ENCODE measurements at regions not wholly inside any gene's neighbourhood (a gene's known extent, or its start where the extent isn't known, plus 50 kb on each side); places are given as distances from the start of the nearest gene placed in this dataset.
"Not testable (repeated sequence)": the region's sequence is repeated elsewhere in the genome, so short reads cannot be mapped to it uniquely, and the experiment has no call there.

DNA sequence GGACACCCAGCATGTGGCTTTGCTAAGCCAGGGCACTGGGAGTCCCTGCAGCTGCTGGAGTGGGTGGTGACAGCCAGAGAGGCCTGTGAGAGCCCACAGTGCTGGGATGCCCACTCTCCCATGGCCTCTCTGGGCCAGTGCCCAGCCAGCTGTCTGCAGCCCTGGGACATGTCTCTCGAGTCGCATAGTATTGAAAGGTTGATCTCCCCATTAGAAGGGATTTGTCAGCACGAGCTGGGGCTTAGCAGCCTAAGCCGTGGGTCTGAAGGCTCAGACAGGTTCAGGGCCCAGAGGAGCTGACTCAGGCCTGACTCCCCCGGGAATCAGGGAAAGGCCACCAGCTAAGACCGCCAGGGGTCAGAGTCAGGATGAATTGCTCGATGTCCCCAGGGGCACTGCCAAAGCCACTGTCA lies 53.5 kb downstream of the FOXD2 start:
- in situ Hi-C loops (cut with MboI; ENCODE audit: low sequenced_read_pairs) = no loop called here

DNA sequence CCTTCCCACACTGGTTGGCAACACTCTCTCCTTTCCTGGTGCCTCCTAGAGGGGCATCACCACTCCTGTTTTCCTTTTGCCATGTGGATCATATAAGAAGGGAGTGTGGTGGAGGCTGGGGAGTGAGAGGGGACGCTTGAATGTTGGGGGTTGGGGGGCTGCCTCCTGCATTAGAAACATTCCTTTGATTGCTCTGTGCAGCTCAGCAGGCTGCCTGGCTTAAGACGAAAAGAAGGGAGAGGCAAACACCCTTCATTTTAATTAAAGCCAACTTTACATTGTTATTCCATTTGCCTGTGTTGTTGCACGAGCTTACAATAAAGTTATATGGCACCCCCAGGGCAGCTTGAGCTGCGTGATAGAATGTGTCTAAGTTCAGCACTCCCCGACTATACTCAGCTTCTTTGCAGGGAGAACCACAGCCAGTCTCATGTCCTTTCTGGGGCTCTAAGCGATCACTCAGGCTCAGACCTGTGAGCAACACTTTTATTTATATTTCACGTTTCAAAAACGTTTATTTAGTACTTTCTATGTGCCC lies 57.4 kb downstream of the FOXD2 start:
- in situ Hi-C loops (cut with MboI; ENCODE audit: low sequenced_read_pairs) = no loop called here

DNA sequence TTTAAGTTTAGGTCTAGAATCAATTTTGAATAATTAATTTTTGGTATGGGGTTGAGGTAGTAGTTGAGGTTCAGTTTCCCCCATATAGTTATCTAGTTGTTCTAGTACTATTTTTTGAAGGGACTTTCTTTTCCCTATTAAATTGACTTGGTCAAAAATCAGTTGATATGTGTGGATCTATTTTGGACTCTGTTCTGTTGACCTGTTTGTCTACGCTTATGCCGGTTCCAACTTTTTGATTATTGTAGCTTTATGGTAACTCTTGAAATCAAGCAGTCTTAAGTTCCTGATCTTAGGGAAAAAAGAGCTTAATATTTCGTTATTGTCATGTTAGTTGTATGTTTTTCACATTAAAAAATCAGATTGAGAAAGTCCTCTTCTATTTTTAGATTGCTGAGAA lies 60.7 kb downstream of the FOXD2 start:
- in situ Hi-C loops (cut with MboI; ENCODE audit: low sequenced_read_pairs) = no loop called here

DNA sequence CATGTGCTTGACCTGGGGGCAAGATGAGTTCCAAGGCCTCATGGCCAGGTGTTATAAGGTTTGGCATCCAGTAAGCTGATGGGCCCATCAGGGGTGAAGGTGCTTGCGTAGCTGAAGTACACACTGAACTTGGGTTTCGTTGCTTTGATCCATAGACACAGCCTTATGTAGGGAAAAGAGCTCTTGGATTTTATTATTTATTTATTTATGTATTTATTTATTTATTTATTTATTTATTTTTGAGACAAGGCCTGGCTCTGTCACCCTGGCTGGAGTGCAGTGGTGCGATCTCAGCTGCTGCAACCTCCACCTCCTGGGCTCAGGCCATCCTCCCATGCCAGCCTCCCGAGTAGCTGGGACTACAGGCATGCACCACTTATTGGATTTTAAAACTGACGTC lies 63.2 kb downstream of the FOXD2 start:
- in situ Hi-C loops (cut with MboI; ENCODE audit: low sequenced_read_pairs) = no loop called here

DNA sequence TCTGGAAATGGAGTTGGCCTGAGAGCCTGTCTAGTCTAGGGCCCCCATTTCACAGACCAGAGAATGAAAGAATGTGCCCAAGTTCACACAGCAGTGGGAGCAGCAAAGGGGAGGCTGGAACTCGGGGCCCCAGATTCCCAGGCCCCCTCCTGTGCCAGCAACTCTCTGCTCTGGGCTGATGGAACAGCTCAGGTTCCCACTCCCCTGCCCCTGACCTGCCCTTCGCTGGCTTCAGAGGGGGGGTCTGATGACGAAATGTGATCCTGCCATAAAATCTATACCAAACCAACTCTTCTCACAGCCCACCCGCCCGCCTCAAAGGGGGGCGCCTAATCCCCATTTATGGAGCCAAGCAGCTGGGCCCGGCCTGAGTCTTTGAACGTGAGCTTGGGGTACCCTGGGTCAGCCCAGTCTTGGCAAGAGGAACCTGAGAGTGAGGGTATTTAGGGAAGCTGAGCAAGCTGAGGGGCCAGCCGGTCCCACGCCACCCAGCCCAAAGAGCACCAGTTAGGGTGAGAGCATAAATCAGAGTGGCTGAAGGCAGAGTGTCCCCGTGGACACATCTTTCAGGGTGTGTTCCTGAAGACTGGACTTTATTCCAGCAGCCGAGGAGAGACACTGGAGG lies 65.0 kb downstream of the FOXD2 start:
- in situ Hi-C loops (cut with MboI; ENCODE audit: low sequenced_read_pairs) = no loop called here

DNA sequence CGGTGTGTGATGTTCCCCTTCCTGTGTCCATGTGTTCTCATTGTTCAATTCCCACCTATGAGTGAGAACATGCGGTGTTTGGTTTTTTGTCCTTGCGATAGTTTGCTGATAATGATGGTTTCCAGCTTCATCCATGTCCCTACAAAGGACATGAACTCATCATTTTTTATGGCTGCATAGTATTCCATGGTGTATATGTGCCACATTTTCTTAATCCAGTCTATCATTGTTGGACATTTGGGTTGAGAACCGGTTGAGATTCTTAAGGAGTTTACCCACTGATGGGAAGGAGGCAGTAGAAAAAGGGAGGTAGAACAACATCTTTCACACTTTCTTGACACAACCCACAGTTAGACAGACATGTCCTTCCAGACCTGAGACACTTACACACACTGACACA lies 67.0 kb downstream of the FOXD2 start:
- in situ Hi-C loops (cut with MboI; ENCODE audit: low sequenced_read_pairs) = not testable (repeated sequence)

DNA sequence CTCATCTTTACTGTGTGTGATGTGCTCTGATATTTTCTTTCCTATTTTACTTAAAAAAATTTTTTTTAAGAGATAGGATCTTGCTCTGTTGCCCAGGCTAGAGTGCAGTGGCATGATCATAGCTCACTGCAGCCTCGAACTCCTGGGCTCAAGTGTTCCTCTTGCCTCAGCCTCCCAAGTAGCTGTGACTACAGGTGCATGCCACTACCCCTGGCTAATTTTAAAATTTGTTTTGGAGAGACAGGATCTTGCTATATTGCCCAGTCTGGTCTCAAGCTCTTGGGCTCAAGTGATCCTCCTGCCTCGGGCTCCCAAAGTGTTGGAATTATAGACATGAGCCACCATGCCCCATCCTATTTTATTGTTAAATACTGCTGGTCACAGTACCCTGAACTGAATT lies 67.4 kb downstream of the FOXD2 start:
- in situ Hi-C loops (cut with MboI; ENCODE audit: low sequenced_read_pairs) = no loop called here

DNA sequence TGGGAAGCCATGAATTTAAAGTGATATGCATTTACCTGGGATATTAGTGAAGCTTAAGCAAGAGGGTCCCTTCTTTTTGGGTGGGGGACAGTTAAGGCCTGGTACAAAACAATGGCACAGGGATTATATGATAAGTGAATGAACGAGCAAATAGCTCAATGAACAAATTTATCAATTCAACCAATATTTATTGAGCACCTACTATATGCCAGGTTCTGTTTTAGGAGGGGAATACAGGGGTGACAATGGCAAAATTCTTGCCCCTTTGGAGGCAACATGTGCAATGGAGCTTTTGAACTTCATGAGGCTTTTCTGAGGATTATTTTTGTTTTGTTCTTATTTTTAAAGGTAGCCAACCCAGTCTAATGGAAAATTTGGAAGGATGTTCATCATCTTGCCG lies 68.2 kb downstream of the FOXD2 start:
- in situ Hi-C loops (cut with MboI; ENCODE audit: low sequenced_read_pairs) = no loop called here

DNA sequence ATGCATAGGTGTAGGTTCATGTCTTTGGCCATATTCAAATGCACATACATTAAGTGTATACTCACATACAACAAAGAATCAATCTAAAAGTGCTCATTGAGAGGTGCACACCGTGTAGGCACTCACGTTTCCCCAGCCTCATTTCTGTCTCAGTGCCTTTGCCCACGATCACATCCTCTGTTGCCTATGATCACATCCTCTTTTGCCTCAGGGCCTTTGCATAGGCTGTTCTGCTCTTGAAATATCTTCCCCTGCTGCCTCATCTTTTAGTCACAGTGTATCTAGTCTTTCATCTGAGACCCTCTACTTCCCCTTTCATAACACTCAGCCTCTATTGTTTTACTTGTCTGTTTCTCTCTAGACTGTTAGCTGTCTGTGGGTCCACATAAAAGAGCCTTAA lies 69.3 kb downstream of the FOXD2 start:
- in situ Hi-C loops (cut with MboI; ENCODE audit: low sequenced_read_pairs) = no loop called here

DNA sequence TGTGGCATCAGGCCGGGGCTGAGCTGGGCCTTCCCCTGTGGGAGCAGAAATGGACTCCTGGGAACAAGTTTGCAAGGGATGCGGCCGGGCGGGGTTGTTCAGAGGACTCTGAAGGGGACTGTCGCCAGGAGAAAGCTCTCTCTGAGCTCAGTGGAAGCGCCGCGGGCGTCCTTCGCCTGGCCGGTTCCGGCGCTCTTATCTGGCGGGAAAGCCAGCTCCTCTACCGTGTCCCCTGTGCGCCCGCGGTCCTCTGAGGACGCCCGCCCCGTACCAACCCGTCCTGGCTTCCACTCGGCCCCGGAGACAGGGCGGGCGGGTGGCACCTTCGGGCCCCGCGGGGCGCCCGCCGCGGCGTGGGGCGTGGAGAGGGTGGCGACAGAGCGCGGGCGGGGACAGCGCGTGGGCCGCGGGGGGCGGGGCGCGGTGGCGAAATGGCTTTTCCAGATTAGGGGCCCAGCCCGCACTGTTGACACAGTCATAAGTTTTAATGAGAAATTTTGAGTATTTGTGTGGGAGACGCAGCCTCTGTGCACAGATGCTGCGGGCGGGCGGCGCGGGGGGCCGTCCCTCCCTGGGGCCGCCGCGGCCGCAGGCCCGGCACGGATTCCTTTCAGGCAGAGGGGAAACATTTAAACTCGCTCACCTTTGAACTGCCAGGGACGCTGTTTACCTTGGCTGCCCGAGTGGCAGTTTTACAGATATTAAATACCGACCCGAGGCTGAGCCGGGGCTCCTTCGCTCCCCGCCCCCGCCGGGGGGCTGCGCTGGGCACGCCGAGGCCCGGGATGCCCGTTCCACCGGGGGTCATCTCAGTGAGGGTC lies 70.2 kb downstream of the FOXD2 start:
- in situ Hi-C loops (cut with MboI; ENCODE audit: low sequenced_read_pairs) = no loop called here

DNA sequence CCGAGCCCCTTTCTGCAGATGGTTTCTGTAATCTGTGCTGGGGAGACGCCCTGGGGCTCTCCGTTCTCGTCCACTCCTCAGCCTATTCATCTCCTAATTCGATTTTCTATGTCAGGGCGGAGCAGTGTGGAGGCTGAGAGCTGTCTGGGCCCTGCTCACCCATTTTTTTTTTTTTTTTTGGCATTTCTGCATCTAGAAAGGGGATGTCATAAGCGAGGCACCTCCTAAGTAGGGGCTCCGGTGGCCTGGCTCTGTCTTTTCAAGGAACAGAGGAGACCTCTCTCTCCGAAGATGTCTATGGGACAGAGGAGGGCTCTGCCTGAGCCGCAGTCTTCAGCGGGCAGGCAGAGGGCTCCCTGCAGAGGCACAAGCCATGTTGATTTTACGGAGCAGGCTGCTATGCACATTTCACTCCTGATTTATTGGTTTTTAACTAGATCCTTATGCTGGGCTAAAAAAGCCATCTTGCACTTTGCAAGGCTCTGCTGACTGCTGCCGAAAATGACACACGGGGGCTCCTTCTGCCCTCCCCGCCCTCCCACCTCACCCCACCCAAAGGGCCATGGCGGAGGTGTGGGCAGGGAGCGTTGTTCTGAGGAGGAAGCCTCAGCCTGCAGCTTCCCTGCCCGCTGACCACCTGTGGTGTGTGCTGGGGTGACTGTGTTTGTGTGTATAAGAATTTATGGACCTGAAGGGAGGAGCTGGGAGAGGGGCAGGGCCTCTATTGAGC lies 71.0 kb downstream of the FOXD2 start:
- in situ Hi-C loops (cut with MboI; ENCODE audit: low sequenced_read_pairs) = no loop called here

DNA sequence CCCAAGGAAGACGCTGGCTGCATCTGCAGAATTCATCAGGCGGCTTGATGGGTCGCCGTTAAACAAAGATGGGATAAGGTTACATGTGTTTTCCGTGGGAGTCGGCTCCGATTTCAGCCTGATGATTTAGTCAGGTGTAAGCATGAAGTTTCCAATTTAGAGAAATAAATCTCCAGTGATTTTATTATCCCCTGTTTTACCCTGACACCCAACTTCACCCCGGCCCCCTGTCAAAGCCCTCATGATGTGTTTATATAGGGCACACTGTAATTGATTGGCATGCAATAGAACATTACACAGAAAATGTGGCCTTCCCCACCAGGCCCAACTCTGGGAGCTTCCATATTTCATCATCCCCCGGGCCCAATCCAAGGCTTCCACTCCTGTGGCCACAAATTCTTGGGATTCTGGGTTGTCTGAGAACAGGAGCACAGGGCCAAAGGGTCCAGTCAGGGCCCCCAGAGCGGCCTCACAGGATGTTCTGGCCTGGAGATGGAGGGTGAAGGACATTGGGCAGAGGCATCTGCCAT lies 72.5 kb downstream of the FOXD2 start:
- in situ Hi-C loops (cut with MboI; ENCODE audit: low sequenced_read_pairs) = no loop called here

DNA sequence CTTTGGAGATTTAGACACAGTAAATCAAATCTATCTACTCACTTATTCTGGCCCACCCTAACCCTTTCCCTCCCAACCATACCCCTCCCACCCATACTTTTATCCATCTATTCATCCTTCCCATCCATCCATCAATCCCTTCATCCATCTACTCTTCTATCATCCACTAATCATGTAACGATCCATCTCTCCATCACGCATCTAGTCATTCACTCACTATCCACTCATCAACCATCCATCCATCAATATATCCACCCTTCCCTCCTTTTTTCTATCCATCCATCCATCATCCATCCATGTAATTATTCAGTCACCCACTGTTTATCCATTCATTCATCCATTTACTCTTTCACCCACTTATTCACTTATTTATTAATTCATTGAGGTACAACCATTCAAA lies 74.0 kb downstream of the FOXD2 start:
- in situ Hi-C loops (cut with MboI; ENCODE audit: low sequenced_read_pairs) = no loop called here

DNA sequence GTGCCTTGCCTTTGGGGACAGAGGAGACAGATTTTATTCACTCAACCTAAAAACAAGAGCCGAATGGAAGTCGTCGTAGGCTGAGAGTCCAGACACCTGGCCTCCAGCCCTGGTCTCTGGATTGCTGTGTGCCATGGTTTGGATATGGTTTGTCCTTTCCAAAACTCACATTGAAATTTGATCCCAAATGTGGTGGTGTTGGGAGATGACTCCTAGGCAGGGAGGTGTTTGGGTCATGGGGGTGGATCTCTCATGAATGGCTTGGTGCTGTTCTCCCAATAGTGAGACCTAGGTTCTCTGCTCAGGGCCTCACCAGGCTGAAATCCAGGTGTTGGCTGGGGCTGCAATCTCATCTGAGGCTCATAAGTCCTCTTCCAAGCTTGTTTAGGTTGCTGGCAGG lies 75.5 kb downstream of the FOXD2 start:
- in situ Hi-C loops (cut with MboI; ENCODE audit: low sequenced_read_pairs) = no loop called here

DNA sequence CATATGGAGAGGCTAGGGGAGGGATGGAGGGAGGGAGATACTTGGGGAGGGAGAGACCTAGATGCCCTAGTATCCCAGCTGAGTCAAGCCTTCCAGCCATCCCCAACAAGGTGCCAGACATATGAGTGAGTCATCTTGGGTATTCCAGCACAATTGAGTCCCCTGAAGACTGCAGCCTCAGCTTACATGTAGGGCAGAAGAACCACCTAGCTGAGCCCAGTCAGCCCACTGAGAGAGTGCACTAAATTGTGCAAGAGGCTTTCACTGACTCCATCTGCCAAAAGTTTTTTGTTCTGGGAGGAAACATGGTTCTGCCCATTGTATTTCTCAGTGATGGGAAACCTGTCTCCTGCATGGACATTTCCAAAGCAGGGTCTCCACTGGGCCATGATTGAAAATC lies 76.4 kb downstream of the FOXD2 start:
- in situ Hi-C loops (cut with MboI; ENCODE audit: low sequenced_read_pairs) = no loop called here

DNA sequence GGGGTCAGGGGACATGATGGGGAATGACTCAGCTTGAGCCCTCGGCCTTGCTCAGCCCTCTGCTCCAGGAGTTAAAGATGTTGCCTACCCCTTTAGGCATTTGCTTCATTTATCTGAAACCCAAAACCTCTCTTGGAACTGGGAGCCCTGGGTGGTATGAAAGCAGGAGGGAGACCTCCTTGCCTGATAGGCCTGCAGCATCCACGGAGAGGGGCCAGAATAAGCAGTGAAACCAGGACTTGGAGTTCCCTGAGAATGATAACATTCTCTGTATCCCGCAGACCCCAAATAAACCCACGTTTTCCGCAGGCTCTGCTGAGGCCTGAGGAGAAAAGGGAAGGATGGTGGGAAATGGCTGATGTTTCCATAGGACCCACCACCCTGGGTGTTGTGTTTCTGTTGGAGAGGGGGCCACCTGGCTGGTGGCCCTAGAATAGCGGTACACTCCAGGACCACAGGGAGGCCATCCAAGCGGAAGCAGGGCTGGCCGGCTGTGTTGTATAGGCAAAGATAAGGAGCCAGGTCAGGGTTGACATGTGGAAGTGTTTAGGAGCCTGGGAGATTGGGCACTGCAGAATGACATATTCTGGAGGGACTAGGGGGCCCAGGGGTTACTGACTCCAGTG lies 77.4 kb downstream of the FOXD2 start:
- in situ Hi-C loops (cut with MboI; ENCODE audit: low sequenced_read_pairs) = no loop called here

DNA sequence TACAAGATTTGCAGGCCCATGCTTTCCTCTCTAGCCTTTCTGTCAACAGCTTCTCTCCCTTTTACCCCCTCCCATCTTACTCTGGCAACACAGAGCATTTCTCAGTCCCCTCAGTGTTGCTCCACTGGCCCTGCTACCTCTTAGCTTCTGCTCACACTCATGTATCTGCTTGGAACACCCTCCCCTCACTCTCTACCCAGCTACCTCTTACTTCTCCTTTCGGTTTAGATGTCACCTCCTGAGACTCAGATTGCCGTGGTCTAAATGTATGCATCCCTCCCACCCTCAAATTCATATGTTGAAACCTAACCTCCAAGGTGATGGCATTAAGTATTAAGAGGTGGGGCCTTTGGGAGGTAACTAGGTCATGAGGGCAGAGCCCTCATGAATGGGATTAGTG lies 80.1 kb downstream of the FOXD2 start:
- in situ Hi-C loops (cut with MboI; ENCODE audit: low sequenced_read_pairs) = no loop called here

DNA sequence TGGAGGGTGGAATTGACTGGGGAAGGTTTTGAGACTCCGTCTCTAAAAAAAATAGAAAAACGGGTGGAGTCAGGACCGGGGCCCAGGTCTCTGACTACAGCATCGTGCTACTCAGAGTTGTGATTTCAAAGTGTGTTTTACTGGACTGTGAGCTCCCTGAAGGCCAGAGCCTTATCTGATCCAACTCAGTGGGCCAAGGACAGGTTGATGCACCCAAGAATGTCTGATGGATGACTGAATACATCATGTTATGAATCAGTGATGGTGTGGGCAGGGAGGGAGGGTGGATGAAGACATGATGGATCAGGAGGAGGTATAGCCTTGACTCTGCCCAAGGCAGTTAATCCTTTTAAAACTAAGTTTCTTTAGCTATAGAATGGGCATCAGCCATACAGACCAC lies 81.6 kb downstream of the FOXD2 start:
- in situ Hi-C loops (cut with MboI; ENCODE audit: low sequenced_read_pairs) = no loop called here

DNA sequence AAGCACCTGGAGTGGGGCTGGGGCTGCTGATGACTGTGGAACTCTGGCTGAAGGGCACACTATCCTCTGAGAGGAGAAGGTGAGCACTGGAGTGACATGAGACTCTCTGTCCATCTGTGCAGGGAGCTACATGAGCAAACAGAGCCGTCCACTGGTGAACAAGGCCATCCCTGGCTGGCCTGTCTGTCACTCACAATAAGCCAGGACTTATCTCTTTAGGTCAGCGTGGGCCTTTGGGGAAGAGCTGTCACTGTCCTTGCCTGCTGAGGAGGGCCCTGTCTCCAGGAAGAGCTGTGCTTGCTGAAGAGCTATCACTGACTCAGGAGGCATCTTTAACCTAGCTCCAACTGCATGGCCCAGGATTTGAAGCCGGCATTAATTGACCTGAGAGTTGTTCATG lies 82.1 kb downstream of the FOXD2 start:
- in situ Hi-C loops (cut with MboI; ENCODE audit: low sequenced_read_pairs) = no loop called here

DNA sequence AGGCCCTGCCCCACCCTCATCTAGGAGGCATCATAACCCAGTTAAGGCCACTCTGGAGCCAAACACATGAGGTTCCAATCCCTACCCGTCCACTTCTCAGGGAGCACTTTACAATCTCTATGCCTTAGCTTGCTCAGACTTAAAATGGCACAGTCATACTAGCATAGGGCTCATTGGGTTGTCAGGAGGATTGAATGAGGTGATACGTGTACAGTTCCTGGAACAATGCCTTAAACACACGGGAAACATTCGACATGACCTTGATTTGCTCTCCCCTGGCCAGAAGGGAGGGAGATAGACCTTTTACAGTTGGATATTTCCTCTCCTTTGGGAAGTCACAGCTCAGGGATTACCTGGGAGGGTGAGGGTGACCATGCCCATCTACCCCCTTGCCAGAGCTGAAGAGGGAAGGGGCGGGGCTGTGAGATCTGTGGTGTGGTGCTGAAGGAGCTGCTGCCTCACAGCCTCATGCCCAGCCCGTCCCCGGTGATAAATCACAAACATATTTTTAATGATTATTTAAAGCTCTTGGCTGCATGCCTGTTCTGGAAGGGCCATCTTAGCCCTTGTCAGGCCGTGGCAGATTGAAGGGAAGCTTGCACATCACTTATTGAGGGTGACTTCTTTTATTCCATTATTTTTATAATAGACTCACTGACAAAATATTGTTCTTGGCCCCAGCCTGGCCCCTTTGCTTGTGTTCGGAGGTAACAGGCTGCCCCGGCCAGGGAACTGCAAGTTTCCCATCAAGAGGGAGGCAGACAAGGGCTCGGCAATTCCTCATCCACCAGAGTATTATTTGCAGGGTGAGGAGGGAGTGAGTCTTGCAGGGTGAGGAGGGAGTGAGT lies 83.4 kb downstream of the FOXD2 start:
- in situ Hi-C loops (cut with MboI; ENCODE audit: low sequenced_read_pairs) = no loop called here

Data from HL-60/S4 (cell line).